BE2C (cell line): ENCODE measurements at regions not wholly inside any gene's neighbourhood (a gene's known extent, or its start where the extent isn't known, plus 50 kb on each side); places are given as distances from the start of the nearest gene placed in this dataset.

Source experiments
- DNase-seq: peaks from one replicate; pipeline ENCODE4 v3.0.0-alpha.2; 2020
- H3K27me3 ChIP-seq: fragments of 250-450 bp; sonication (Bioruptor Pico); 2 replicates; pipeline ENCODE4 v1.5.1; 2020; ENCODE audit warnings: mild to moderate bottlenecking
- H3K36me3 ChIP-seq: fragments of 250-450 bp; sonication (Bioruptor Pico); 2 replicates; pipeline ENCODE4 v1.5.1; 2020; ENCODE audit warnings: mild to moderate bottlenecking
- H3K4me1 ChIP-seq: fragments of 250-450 bp; sonication (Bioruptor Pico); 2 replicates; pipeline ENCODE4 v1.5.1; 2020
- H3K4me3 ChIP-seq: 2 replicates; pipeline ENCODE4 v1.5.1; 2011; ENCODE audit warnings: low read depth, low read length
- H3K9me3 ChIP-seq: fragments of 250-450 bp; sonication (Bioruptor Pico); 2 replicates; pipeline ENCODE4 v1.5.1; 2020
- CTCF ChIP-seq: IDR thresholded peaks from 2 replicates; pipeline ENCODE4 v1.5.1; 2012; ENCODE audit warnings: mild to moderate bottlenecking, low read depth, low read length

GRCh38 chr7:24341691-24342413 lies 57.9 kb downstream of the NPY start:
- H3K27me3 ChIP-seq = no peaks in the 10 kb centered on the region
- DNase-seq = no peak
- H3K36me3 ChIP-seq = no peaks in the 10 kb centered on the region
- TF ChIP-seq CTCF = no peak
- H3K4me1 ChIP-seq = no peaks in the 10 kb centered on the region
- H3K4me3 ChIP-seq = no peak overlapping the region
- H3K9me3 ChIP-seq = no peaks in the 10 kb centered on the region

GRCh38 chr7:24343614-24344013 lies 59.6 kb downstream of the NPY start:
- H3K4me1 ChIP-seq = no peaks in the 10 kb centered on the region
- no peak overlapping the region for H3K4me3 ChIP-seq
- no peak for DNase-seq
- no peaks in the 10 kb centered on the region for H3K27me3 ChIP-seq
- TF ChIP-seq CTCF = no peak
- no peaks in the 10 kb centered on the region for H3K36me3 ChIP-seq
- H3K9me3 ChIP-seq = no peaks in the 10 kb centered on the region

- H3K9me3 ChIP-seq = no peaks in the 10 kb centered on the region
- H3K4me3 ChIP-seq = no peak overlapping the region
- no peak for DNase-seq
- TF ChIP-seq CTCF = no peak
- H3K4me1 ChIP-seq = no peaks in the 10 kb centered on the region
- H3K36me3 ChIP-seq = no peaks in the 10 kb centered on the region
- no peaks in the 10 kb centered on the region for H3K27me3 ChIP-seq
Observed at GRCh38 chr7:24346129-24346528, 62.1 kb downstream of the NPY start.

- Histone ChIP-seq H3K27me3 (no peaks in the 10 kb centered on the region), H3K36me3 (no peaks in the 10 kb centered on the region), H3K9me3 (no peaks in the 10 kb centered on the region), H3K4me1 (no peaks in the 10 kb centered on the region), H3K4me3 (no peak overlapping the region)
- TF ChIP-seq CTCF = no peak
- no peak for DNase-seq
Observed at GRCh38 chr7:24346716-24347115, 62.7 kb downstream of the NPY start.

- Histone ChIP-seq H3K4me1 (no peaks in the 10 kb centered on the region), H3K36me3 (no peaks in the 10 kb centered on the region), H3K4me3 (no peak overlapping the region), H3K27me3 (no peaks in the 10 kb centered on the region), H3K9me3 (no peaks in the 10 kb centered on the region)
- TF ChIP-seq CTCF = no peak
- peak; percentile 12 for DNase-seq
Observed at GRCh38 chr7:24349339-24349738, 65.3 kb downstream of the NPY start.

GRCh38 chr7:24354456-24354855 lies 70.5 kb downstream of the NPY start:
- no peak for TF ChIP-seq CTCF
- H3K4me1 ChIP-seq = no peaks in the 10 kb centered on the region
- no peaks in the 10 kb centered on the region for H3K36me3 ChIP-seq
- no peaks in the 10 kb centered on the region for H3K27me3 ChIP-seq
- no peak for DNase-seq
- H3K9me3 ChIP-seq = no peaks in the 10 kb centered on the region
- no peak overlapping the region for H3K4me3 ChIP-seq
